Fibroblast of gingiva (primary cell): ENCODE measurements at regions not wholly inside any gene's neighbourhood (a gene's known extent, or its start where the extent isn't known, plus 50 kb on each side); places are given as distances from the start of the nearest gene placed in this dataset.

Source experiments
- DNase-seq: peaks from one replicate; pipeline ENCODE4 v3.0.0-alpha.2; 2011; ENCODE audit warnings: low read depth

DNA sequence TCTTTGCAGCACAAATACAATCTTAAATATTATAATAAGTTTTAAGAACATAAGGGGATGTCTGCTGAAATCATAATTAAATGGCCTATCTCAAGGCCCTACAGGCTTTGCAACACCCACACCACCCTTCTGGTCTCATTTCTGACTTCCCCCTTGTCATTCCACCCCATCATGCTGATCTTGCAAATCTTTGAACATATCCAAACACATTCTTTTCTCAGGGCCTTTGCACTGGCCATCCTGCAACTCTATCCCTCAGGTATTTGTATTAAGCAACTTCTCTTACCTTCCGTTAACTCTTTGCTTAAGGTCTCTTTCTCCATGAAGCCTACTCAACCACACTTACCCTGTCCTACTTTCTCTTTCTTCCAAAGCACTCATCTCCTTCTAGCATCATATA is 51.8 kb upstream of the CCDC150 start:
- DNase-seq = no peak

DNA sequence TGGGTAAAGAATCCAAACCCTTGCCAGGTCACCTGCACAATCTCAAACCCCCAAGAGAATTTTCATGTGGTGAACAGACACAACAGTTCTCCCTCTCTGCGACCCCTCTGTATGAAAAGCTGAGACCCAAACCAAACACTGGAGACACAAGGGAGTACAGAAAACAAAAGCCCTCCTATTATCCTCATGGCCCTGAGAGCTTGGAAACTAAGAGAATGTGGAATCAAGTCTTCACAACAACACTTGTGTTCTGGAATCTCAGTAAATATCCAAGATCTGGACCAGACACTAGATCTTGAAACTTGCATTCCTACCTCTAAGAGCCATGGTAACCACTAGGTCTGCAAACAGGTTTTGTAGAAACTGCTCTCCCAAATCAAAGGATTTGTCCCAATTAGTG is 50.1 kb upstream of the CCDC150 start:
- DNase-seq = no peak
